OCI-LY3 (cell line): ENCODE measurements at regions not wholly inside any gene's neighbourhood (a gene's known extent, or its start where the extent isn't known, plus 50 kb on each side); places are given as distances from the start of the nearest gene placed in this dataset.

Experiments
- CTCF ChIP-seq: fragments of 200-600, 300-600 bp; sonication (generic); IDR thresholded peaks from 2 replicates; pipeline ENCODE4 v1.5.1; 2014; ENCODE audit warnings: antibody characterized with exemption, low read length, low read depth
- EZH2phosphoT487 ChIP-seq: fragments of 200-600 bp; shearing (Covaris generic); IDR thresholded peaks from 2 replicates; pipeline ENCODE4 v1.6.1; 2018; ENCODE audit warnings: antibody characterized with exemption, mixed run types, low read depth

GRCh38 chr21:30964283-30964682 is 74.0 kb downstream of the KRTAP19-8 start:
- TF ChIP-seq CTCF: no peak
- no peak for TF ChIP-seq EZH2phosphoT487
